Cardiac muscle cell (in vitro differentiated cells and primary cell): ENCODE measurements at regions not wholly inside any gene's neighbourhood (a gene's known extent, or its start where the extent isn't known, plus 50 kb on each side); places are given as distances from the start of the nearest gene placed in this dataset.

Source experiments
- DNase-seq, 2 donors: peaks; one replicate each; pipeline versions ENCODE4 v3.0.0 to v3.0.0-alpha.2; 2010 to 2017; ENCODE audit warnings: low read depth in 1 of 2, low spot score in 1 of 2
- H3K27ac ChIP-seq: fragments of 200-600 bp; sonication (generic); 2 replicates; pipeline ENCODE4 v1.5.1; 2016
- H3K27me3 ChIP-seq: fragments of 200-600 bp; sonication (generic); 2 replicates; pipeline ENCODE4 v1.6.0; 2016; ENCODE audit warnings: control low read depth
- H3K36me3 ChIP-seq: fragments of 200-600 bp; sonication (generic); 2 replicates; pipeline ENCODE4 v1.5.1; 2016; ENCODE audit warnings: control low read depth
- H3K4me1 ChIP-seq: fragments of 200-600 bp; sonication (generic); 2 replicates; pipeline ENCODE4 v1.8.1; 2017; ENCODE audit warnings: low read depth, mild to moderate bottlenecking, mixed run types
- H3K4me3 ChIP-seq: fragments of 200-600 bp; sonication (generic); 2 replicates; pipeline ENCODE4 v1.5.1; 2016; ENCODE audit warnings: mild to moderate bottlenecking
- H3K9me3 ChIP-seq: fragments of 200-600 bp; sonication (generic); 2 replicates; pipeline ENCODE4 v1.5.1; 2017; ENCODE audit warnings: low read depth, mild to moderate bottlenecking, control low read depth
- CTCF ChIP-seq: IDR thresholded peaks from 2 replicates; pipeline ENCODE4 v1.5.1; 2012; ENCODE audit warnings: low read depth, mild to moderate bottlenecking, low read length

GRCh38 chr10:90975096-90975495 lies 54.2 kb upstream of the ANKRD1 start:
- H3K27ac ChIP-seq: no peak overlapping the region
- H3K4me1 ChIP-seq: no peaks in the 10 kb centered on the region
- no peak for DNase-seq
- H3K4me3 ChIP-seq: no peak overlapping the region
- no peaks in the 10 kb centered on the region for H3K9me3 ChIP-seq
- H3K36me3 ChIP-seq: no peaks in the 10 kb centered on the region
- TF ChIP-seq CTCF: no peak
- H3K27me3 ChIP-seq: no peaks in the 10 kb centered on the region

- H3K27me3 ChIP-seq: no peaks in the 10 kb centered on the region
- no peak for TF ChIP-seq CTCF
- H3K36me3 ChIP-seq: no peaks in the 10 kb centered on the region
- H3K27ac ChIP-seq: no peak overlapping the region
- no peaks in the 10 kb centered on the region for H3K4me1 ChIP-seq
- no peak for DNase-seq
- H3K4me3 ChIP-seq: no peak overlapping the region
- no peaks in the 10 kb centered on the region for H3K9me3 ChIP-seq
These were observed 56.4 kb upstream of the ANKRD1 start for GRCh38 chr10:90977162-90977854.

- Histone ChIP-seq H3K27ac (no peak overlapping the region), H3K4me1 (no peaks in the 10 kb centered on the region), H3K4me3 (no peak overlapping the region), H3K27me3 (peaks cover 3% of the 10 kb centered on the region), H3K36me3 (no peaks in the 10 kb centered on the region), H3K9me3 (no peaks in the 10 kb centered on the region)
- no peak for DNase-seq
- TF ChIP-seq CTCF: no peak
These were observed 57.1 kb upstream of the ANKRD1 start for GRCh38 chr10:90977855-90978486.

GRCh38 chr10:90982406-90983008 lies 61.6 kb upstream of the ANKRD1 start:
- Histone ChIP-seq H3K27ac (no peak overlapping the region), H3K4me3 (no peak overlapping the region), H3K36me3 (no peaks in the 10 kb centered on the region), H3K27me3 (peaks cover 3% of the 10 kb centered on the region), H3K4me1 (peaks cover 34% of the 10 kb centered on the region), H3K9me3 (no peaks in the 10 kb centered on the region)
- no peak for TF ChIP-seq CTCF
- no peak for DNase-seq

GRCh38 chr10:90983914-90984549 lies 63.1 kb upstream of the ANKRD1 start:
- H3K27ac ChIP-seq: no peak overlapping the region
- H3K36me3 ChIP-seq: no peaks in the 10 kb centered on the region
- H3K4me1 ChIP-seq: peaks cover 34% of the 10 kb centered on the region
- peaks cover 3% of the 10 kb centered on the region for H3K27me3 ChIP-seq
- no peak overlapping the region for H3K4me3 ChIP-seq
- DNase-seq: no peak
- H3K9me3 ChIP-seq: no peaks in the 10 kb centered on the region
- no peak for TF ChIP-seq CTCF
